ENCODE measurements at regions not wholly inside any gene's neighbourhood (a gene's known extent, or its start where the extent isn't known, plus 50 kb on each side); places are given as distances from the start of the nearest gene placed in this dataset.

DNA sequence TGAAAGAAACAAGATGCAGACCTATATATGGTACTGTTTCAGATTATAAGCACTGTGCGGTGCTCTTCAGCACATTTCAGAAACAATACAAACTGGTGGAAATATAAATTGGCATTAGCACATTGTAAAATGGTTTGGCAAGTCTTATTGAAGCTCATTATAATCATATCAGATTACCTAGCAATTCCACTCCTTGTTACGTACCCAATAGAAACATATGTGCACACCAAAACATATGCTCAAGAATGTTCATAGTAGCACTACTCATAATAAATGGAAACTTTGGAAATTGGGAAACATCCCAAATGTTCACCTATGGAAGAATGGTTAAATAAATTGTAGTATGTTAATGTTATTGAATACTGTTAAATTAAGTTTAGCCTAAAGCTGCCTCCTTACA, 54.9 kb upstream of the PLEKHG1 start:
- POLR2A ChIA-PET, result no interaction called here
- no peak overlapping the region for H3K4me3 ChIP-seq (replicated peaks in 1 of 3; ENCODE audit: insufficient read depth in 1 of 3, low read depth in 1 of 3, low read length in 3 of 3)

DNA sequence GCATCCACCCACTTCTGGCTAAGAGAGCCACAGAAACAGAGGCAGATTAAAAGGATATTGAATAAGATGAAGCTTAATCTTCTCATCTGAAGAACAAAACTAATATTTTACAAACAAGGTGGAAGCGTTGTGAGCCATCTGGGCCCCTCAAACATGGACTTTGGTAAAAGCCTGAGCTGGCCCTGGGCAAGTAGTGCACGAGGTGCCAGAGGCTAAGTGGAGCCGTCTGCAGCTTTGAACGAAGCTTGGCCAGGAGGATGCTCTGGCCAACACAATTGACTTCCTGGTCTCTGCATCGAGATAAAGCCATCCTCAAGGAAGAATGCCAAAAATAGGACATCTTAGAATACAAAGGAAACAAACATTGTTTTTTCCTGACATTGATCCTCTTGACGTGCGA, 53.2 kb upstream of the PLEKHG1 start:
- intact Hi-C loops (cut with micrococcal nuclease) (no loop called here), dilution Hi-C loops (cut with MboI; ENCODE audit: extremely low pct_ligation_motif_present, low sequenced_read_pairs) (no loop called here)
- FAIRE-seq (no peak), DNase-seq (ENCODE audit: low read depth, low spot score) (no peak)
- TF ChIP-seq GATA2 (IDR thresholded peaks at IDR 0.05; ENCODE audit: insufficient read depth, insufficient read length, low read depth, low read length) (no peak), EZH2 (IDR thresholded peaks at IDR 0.05; ENCODE audit: borderline replicate concordance, low read depth, low read length, severe bottlenecking) (no peak), POLR2AphosphoS5 (IDR thresholded peaks at IDR 0.05; ENCODE audit: insufficient read depth, low read depth, low read length) (no peak), MYC (IDR thresholded peaks at IDR 0.05; ENCODE audit: low read depth, low read length) (no peak), JUN (IDR thresholded peaks at IDR 0.05; ENCODE audit: borderline replicate concordance, insufficient read depth, insufficient read length, low read depth) (no peak), FOS (IDR thresholded peaks at IDR 0.05; ENCODE audit: borderline replicate concordance, insufficient read depth, low read length) (no peak), POLR2A (IDR thresholded peaks at IDR 0.05; ENCODE audit: low read depth, low read length) (no peak)
- TF ChIP-seq, protein P1, sequence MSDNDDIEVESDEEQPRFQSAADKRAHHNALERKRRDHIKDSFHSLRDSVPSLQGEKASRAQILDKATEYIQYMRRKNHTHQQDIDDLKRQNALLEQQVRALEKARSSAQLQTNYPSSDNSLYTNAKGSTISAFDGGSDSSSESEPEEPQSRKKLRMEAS (IDR thresholded peaks at IDR 0.05; ENCODE audit: insufficient read depth, insufficient read length), result no peak
- TF ChIP-seq, protein P2, sequence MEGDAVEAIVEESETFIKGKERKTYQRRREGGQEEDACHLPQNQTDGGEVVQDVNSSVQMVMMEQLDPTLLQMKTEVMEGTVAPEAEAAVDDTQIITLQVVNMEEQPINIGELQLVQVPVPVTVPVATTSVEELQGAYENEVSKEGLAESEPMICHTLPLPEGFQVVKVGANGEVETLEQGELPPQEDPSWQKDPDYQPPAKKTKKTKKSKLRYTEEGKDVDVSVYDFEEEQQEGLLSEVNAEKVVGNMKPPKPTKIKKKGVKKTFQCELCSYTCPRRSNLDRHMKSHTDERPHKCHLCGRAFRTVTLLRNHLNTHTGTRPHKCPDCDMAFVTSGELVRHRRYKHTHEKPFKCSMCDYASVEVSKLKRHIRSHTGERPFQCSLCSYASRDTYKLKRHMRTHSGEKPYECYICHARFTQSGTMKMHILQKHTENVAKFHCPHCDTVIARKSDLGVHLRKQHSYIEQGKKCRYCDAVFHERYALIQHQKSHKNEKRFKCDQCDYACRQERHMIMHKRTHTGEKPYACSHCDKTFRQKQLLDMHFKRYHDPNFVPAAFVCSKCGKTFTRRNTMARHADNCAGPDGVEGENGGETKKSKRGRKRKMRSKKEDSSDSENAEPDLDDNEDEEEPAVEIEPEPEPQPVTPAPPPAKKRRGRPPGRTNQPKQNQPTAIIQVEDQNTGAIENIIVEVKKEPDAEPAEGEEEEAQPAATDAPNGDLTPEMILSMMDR (IDR thresholded peaks at IDR 0.05; ENCODE audit: extremely low read depth in 1 of 2, insufficient read depth in 1 of 2, low read depth in 1 of 2, low read length in 2 of 2), result no peak
- Histone ChIP-seq H3K27me3 (ENCODE audit: control insufficient read depth in 2 of 2, insufficient read depth in 2 of 2, low read length in 2 of 2) (peaks cover 1 to 22% of the 10 kb centered on the region in 2 experiments), H3K36me3 (ENCODE audit: control insufficient read depth in 2 of 2, extremely low read depth in 1 of 2, insufficient read depth in 2 of 2, low read length in 2 of 2) (no peaks in the 10 kb centered on the region), H3K4me2 (ENCODE audit: insufficient read depth, low read length) (no peak overlapping the region), H3K4me3 (replicated peaks in 1 of 3; ENCODE audit: insufficient read depth in 1 of 3, low read depth in 1 of 3, low read length in 3 of 3) (no peak overlapping the region), H3K4me1 (ENCODE audit: control insufficient read depth, extremely low read depth, insufficient read depth, low read length) (no peaks in the 10 kb centered on the region), H3K27ac (ENCODE audit: insufficient read depth, low read depth, low read length) (no peak overlapping the region), H4K20me1 (replicated peaks; ENCODE audit: control insufficient read depth, extremely low read depth, insufficient read depth, low read length) (no peaks in the 10 kb centered on the region), H2AFZ (ENCODE audit: low read depth, low read length) (no peak overlapping the region), H3K9ac (replicated peaks; ENCODE audit: extremely low read depth, insufficient read depth, low read length) (no peak overlapping the region), H3K9me1 (replicated peaks; ENCODE audit: control insufficient read depth, extremely low read depth, insufficient read depth, low read length) (no peaks in the 10 kb centered on the region), H3K79me2 (ENCODE audit: control insufficient read depth, insufficient read depth, low read length) (no peaks in the 10 kb centered on the region), H3K9me3 (replicated peaks; ENCODE audit: control insufficient read depth, insufficient read depth, low read length) (no peaks in the 10 kb centered on the region)
- ChIA-PET CTCF (interaction anchor here (1.7 kb wide), 1 partner anchor 54 kb away, joined by 5 read pairs; no protein-coding TSS in a partner anchor), POLR2A (no interaction called here)
- BruUV-seq (replicated peaks), result no TSS peak

More for the DNA sequence above, 54.9 kb upstream of the PLEKHG1 start:
- no peaks in the 10 kb centered on the region for H3K9me3 ChIP-seq (replicated peaks; ENCODE audit: control insufficient read depth, insufficient read depth, low read length)
- TF ChIP-seq, protein P1 (IDR thresholded peaks at IDR 0.05; ENCODE audit: insufficient read depth, insufficient read length), result no peak
- TF ChIP-seq GATA2 (IDR thresholded peaks at IDR 0.05; ENCODE audit: insufficient read depth, insufficient read length, low read depth, low read length) (no peak), POLR2A (IDR thresholded peaks at IDR 0.05; ENCODE audit: low read depth, low read length) (no peak), EZH2 (IDR thresholded peaks at IDR 0.05; ENCODE audit: borderline replicate concordance, low read depth, low read length, severe bottlenecking) (no peak), POLR2AphosphoS5 (IDR thresholded peaks at IDR 0.05; ENCODE audit: insufficient read depth, low read depth, low read length) (no peak), FOS (IDR thresholded peaks at IDR 0.05; ENCODE audit: borderline replicate concordance, insufficient read depth, low read length) (no peak)
- TF ChIP-seq, protein P2 (IDR thresholded peaks at IDR 0.05; ENCODE audit: extremely low read depth in 1 of 2, insufficient read depth in 1 of 2, low read depth in 1 of 2, low read length in 2 of 2), result no peak
- H4K20me1 ChIP-seq (replicated peaks; ENCODE audit: control insufficient read depth, extremely low read depth, insufficient read depth, low read length), result no peaks in the 10 kb centered on the region
- no peak for FAIRE-seq
- CTCF ChIA-PET, result no interaction called here
- no peak overlapping the region for H3K9ac ChIP-seq (replicated peaks; ENCODE audit: extremely low read depth, insufficient read depth, low read length)
- intact Hi-C loops (cut with micrococcal nuclease), result no loop called here
- H3K36me3 ChIP-seq (ENCODE audit: control insufficient read depth in 2 of 2, extremely low read depth in 1 of 2, insufficient read depth in 2 of 2, low read length in 2 of 2), result no peaks in the 10 kb centered on the region
- H3K79me2 ChIP-seq (ENCODE audit: control insufficient read depth, insufficient read depth, low read length), result no peaks in the 10 kb centered on the region
- H3K4me2 ChIP-seq (ENCODE audit: insufficient read depth, low read length), result no peak overlapping the region
- no peaks in the 10 kb centered on the region for H3K9me1 ChIP-seq (replicated peaks; ENCODE audit: control insufficient read depth, extremely low read depth, insufficient read depth, low read length)
- H2AFZ ChIP-seq (ENCODE audit: low read depth, low read length), result no peak overlapping the region
- H3K4me1 ChIP-seq (ENCODE audit: control insufficient read depth, extremely low read depth, insufficient read depth, low read length), result no peaks in the 10 kb centered on the region
- dilution Hi-C loops (cut with MboI; ENCODE audit: extremely low pct_ligation_motif_present, low sequenced_read_pairs), result no loop called here
- DNase-seq (ENCODE audit: low read depth, low spot score), result no peak
- no peak overlapping the region for H3K27ac ChIP-seq (ENCODE audit: insufficient read depth, low read depth, low read length)
- peaks cover 1 to 20% of the 10 kb centered on the region in 2 experiments for H3K27me3 ChIP-seq (ENCODE audit: control insufficient read depth in 2 of 2, insufficient read depth in 2 of 2, low read length in 2 of 2)
- BruUV-seq (replicated peaks), result no TSS peak

Data from endothelial cell of umbilical vein (primary cell).